Nephron progenitor cell (in vitro differentiated cells): ENCODE measurements at regions not wholly inside any gene's neighbourhood (a gene's known extent, or its start where the extent isn't known, plus 50 kb on each side); places are given as distances from the start of the nearest gene placed in this dataset.
"Not testable (repeated sequence)": the region's sequence is repeated elsewhere in the genome, so short reads cannot be mapped to it uniquely, and the experiment has no call there.

ENCODE experiments used
- DNase-seq: peaks from one replicate; pipeline ENCODE4 v3.0.0; 2021
- H3K27ac Mint-ChIP-seq: 2 replicates; pipeline ENCODE4 v1.8.0; 2021; ENCODE audit warnings: mild to moderate bottlenecking, moderate library complexity, mixed read lengths
- H3K27me3 Mint-ChIP-seq: 2 replicates; pipeline ENCODE4 v1.8.0; 2021; ENCODE audit warnings: mild to moderate bottlenecking, low read depth, mixed read lengths; ENCODE audit not compliant: poor library complexity
- H3K36me3 Mint-ChIP-seq: 2 replicates; pipeline ENCODE4 v1.8.0; 2021; ENCODE audit warnings: low read depth, mixed read lengths
- H3K4me1 Mint-ChIP-seq: 2 replicates; pipeline ENCODE4 v1.8.0; 2021; ENCODE audit warnings: mixed read lengths
- H3K4me3 Mint-ChIP-seq: 2 replicates; pipeline ENCODE4 v1.8.0; 2021; ENCODE audit warnings: mild to moderate bottlenecking, moderate library complexity, mixed read lengths
- H3K9me3 Mint-ChIP-seq: 2 replicates; pipeline ENCODE4 v1.8.0; 2021; ENCODE audit warnings: mild to moderate bottlenecking, moderate library complexity, mixed read lengths
- TF ChIP-seq, protein P1 (sequence below): fragments of 200-600 bp; sonication (generic); IDR thresholded peaks from 2 replicates; pipeline ENCODE4 v1.5.0; 2021; ENCODE audit warnings: antibody characterized with exemption

DNA sequence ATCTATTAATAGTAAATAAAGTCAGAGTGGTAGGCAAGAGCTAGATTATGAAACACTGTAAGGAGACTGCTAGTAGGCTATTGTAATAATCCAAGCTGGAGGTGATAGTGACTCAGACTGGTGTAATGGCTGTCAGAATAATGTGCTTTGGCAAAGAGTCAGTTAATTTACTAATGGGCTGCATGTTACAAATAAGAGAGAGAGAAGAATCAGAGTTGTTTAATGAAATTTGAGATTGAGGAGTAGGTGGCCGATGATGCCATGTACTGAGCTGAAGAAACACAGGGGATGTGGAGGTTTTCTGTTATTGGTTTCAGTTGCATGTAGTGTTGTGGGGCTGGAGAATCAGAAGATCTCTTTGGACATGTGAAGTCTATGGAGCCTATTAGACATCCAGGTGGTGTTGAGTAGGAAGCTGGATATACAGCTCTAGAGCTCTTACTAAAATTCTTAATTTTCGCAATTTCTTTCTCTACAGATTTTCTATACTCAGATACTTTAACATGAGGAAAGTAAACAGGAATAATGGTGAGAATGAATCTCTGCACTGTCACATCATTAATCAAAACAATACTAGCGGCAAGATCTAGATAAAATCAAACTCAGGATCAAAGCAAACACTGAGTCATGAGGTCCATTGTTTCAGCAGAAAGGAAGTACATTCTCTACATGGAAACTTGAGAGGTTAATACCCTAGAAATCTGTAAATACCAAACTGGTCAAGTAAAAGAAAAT, 167.7 kb downstream of the SIM1 start:
- TF ChIP-seq, protein P1, sequence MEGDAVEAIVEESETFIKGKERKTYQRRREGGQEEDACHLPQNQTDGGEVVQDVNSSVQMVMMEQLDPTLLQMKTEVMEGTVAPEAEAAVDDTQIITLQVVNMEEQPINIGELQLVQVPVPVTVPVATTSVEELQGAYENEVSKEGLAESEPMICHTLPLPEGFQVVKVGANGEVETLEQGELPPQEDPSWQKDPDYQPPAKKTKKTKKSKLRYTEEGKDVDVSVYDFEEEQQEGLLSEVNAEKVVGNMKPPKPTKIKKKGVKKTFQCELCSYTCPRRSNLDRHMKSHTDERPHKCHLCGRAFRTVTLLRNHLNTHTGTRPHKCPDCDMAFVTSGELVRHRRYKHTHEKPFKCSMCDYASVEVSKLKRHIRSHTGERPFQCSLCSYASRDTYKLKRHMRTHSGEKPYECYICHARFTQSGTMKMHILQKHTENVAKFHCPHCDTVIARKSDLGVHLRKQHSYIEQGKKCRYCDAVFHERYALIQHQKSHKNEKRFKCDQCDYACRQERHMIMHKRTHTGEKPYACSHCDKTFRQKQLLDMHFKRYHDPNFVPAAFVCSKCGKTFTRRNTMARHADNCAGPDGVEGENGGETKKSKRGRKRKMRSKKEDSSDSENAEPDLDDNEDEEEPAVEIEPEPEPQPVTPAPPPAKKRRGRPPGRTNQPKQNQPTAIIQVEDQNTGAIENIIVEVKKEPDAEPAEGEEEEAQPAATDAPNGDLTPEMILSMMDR, result no peak
- peaks cover 6% of the 10 kb centered on the region for H3K27me3 Mint-ChIP-seq
- DNase-seq, result no peak
- H3K4me1 Mint-ChIP-seq, result peaks cover 7% of the 10 kb centered on the region
- no peaks in the 10 kb centered on the region for H3K9me3 Mint-ChIP-seq
- H3K4me3 Mint-ChIP-seq, result no peak overlapping the region
- H3K36me3 Mint-ChIP-seq, result no peaks in the 10 kb centered on the region
- no peak overlapping the region for H3K27ac Mint-ChIP-seq

DNA sequence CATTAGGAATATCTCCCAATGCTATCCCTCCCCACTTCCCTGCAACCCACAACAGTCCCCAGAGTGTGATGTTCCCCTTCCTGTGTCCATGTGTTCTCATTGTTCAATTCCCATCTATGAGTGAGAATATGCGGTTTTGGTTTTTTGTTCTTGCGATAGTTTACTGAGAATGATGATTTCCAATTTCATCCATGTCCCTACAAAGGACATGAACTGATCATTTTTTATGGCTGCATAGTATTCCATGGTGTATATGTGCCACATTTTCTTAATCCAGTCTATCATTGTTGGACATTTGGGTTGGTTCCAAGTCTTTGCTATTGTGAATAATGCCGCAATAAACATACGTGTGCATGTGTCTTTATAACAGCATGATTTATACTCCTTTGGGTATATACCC, 169.5 kb downstream of the SIM1 start:
- not testable (repeated sequence) for H3K36me3 Mint-ChIP-seq, H3K27me3 Mint-ChIP-seq, DNase-seq, H3K9me3 Mint-ChIP-seq, H3K27ac Mint-ChIP-seq, H3K4me3 Mint-ChIP-seq
- peaks cover 13% of the 10 kb centered on the region for H3K4me1 Mint-ChIP-seq

DNA sequence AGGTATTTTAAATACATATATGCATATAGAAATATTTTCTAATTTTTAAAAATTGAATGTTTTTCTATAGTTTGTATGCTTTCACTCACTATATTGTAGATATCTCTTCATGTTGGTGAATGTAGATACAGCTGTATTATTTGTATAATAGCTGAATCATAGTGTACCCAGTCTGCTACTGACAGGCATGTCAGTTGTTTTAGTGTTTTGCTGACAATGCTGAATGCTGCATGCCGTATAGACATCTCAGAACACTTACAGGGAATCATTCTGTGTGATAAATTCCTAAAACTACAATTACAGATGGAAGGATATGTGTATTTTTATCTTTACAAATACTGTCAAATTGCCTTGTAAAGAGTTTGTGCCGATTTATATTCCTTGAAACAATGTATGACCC, 175.4 kb downstream of the SIM1 start:
- H3K27ac Mint-ChIP-seq, result no peak overlapping the region
- no peaks in the 10 kb centered on the region for H3K9me3 Mint-ChIP-seq
- peaks cover 10% of the 10 kb centered on the region for H3K4me1 Mint-ChIP-seq
- H3K4me3 Mint-ChIP-seq, result no peak overlapping the region
- peaks cover 10% of the 10 kb centered on the region for H3K27me3 Mint-ChIP-seq
- no peaks in the 10 kb centered on the region for H3K36me3 Mint-ChIP-seq
- TF ChIP-seq, protein P1, result no peak
- no peak for DNase-seq

DNA sequence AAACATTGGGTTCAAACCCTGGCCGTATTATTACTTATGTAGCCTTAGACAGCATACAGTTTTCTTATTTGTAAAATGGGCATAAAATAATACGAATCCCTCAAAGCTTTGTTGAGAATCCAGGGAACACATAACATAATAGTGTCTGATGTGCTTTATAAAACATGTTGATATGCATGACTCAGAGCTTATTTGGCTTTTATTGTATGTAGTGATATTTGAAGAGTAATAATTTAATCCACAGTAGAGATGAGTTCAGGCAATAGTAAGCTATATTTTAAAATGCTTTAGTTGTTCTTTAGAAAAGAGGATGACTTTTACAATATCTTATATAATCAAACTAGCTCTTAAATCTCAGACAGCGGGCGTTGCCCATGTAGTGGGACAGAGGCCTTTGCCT, 176.4 kb downstream of the SIM1 start:
- TF ChIP-seq, protein P1, result no peak

DNA sequence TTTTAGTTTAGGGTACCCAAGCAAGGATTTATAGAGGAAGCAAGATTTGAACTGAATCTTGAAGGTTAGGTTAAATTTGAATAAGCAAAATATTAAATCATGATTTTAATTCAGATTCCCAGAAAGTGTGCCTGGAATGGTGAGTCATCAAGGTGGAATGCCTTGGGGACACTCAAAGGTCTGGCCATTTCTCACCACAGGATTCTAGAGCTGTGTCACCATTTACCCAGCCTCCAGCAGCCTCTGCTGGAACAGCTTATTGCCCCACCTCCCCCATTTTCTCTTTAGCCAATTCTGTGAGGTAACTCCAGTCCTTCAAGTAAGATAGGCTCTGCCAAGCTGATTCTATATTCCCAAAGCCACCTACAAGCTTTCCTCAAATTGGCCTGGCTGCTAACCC, 181.4 kb downstream of the SIM1 start:
- no peaks in the 10 kb centered on the region for H3K36me3 Mint-ChIP-seq
- TF ChIP-seq, protein P1, result no peak
- H3K4me1 Mint-ChIP-seq, result peaks cover 36% of the 10 kb centered on the region
- no peak overlapping the region for H3K27ac Mint-ChIP-seq
- H3K27me3 Mint-ChIP-seq, result peaks cover 4% of the 10 kb centered on the region
- H3K9me3 Mint-ChIP-seq, result no peaks in the 10 kb centered on the region
- H3K4me3 Mint-ChIP-seq, result no peak overlapping the region
- no peak for DNase-seq

More for the DNA sequence above, 176.4 kb downstream of the SIM1 start:
- Mint-ChIP-seq H3K36me3 (no peaks in the 10 kb centered on the region), H3K4me3 (no peak overlapping the region), H3K4me1 (peaks cover 15% of the 10 kb centered on the region), H3K27ac (no peak overlapping the region), H3K27me3 (peaks cover 10% of the 10 kb centered on the region), H3K9me3 (no peaks in the 10 kb centered on the region)
- no peak for DNase-seq

DNA sequence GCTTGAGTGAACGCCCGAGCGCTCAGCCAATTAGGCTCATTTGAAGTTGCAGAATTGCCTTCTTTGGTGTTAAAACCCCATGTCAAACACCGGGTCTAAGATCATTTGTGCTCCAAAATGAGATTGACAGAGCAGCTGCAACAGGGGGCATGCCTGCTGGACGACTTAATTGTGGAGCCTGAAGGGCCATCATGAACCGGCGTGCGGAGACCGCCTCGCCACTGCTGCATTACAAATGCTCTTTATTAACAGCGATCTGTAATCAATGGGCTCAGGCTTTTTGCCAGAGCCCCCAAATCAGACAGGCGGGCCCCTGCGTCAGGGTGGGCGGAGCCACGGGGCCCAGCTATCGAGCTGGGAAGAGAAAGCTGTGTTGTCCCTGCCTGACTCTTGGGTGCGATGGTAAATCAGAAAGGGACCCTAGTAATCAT, 183.2 kb downstream of the SIM1 start:
- H3K27me3 Mint-ChIP-seq, result peaks cover 4% of the 10 kb centered on the region
- no peaks in the 10 kb centered on the region for H3K9me3 Mint-ChIP-seq
- H3K36me3 Mint-ChIP-seq, result no peaks in the 10 kb centered on the region

More for the DNA sequence above, 183.2 kb downstream of the SIM1 start:
- peaks cover 51% of the 10 kb centered on the region for H3K4me1 Mint-ChIP-seq
- H3K4me3 Mint-ChIP-seq, result peak overlapping the region; percentile 81
- no peak overlapping the region for H3K27ac Mint-ChIP-seq
- DNase-seq, result peak; percentile 61
- TF ChIP-seq, protein P1, result no peak
